HFFc6 (cell line): ENCODE measurements at regions not wholly inside any gene's neighbourhood (a gene's known extent, or its start where the extent isn't known, plus 50 kb on each side); places are given as distances from the start of the nearest gene placed in this dataset.

Experiments
- DNase-seq: peaks from one replicate; pipeline ENCODE4 v3.0.0-alpha.2; 2018
- H3K27ac Mint-ChIP-seq: 2 replicates; pipeline ENCODE4 v1.8.0; 2020; ENCODE audit warnings: mild to moderate bottlenecking, mixed read lengths
- H3K27me3 Mint-ChIP-seq: 2 replicates; pipeline ENCODE4 v1.8.0; 2021; ENCODE audit warnings: mild to moderate bottlenecking, moderate library complexity, mixed read lengths; ENCODE audit not compliant: insufficient read depth
- H3K36me3 Mint-ChIP-seq: 2 replicates; pipeline ENCODE4 v1.8.0; 2021; ENCODE audit warnings: low read depth, mixed read lengths
- H3K4me1 Mint-ChIP-seq: 2 replicates; pipeline ENCODE4 v1.8.0; 2020; ENCODE audit warnings: low read depth, mixed read lengths
- H3K4me3 Mint-ChIP-seq: 2 replicates; pipeline ENCODE4 v1.8.0; 2020; ENCODE audit warnings: mild to moderate bottlenecking, moderate library complexity, mixed read lengths
- H3K9me3 Mint-ChIP-seq: 2 replicates; pipeline ENCODE4 v1.8.0; 2020; ENCODE audit warnings: mild to moderate bottlenecking, mixed read lengths
- CTCF ChIP-seq: fragments of 200-600 bp; sonication (generic); IDR thresholded peaks from 2 replicates; pipeline ENCODE4 v1.5.0; 2021; ENCODE audit warnings: antibody characterized with exemption, mild to moderate bottlenecking

- H3K4me1 Mint-ChIP-seq: peaks cover 26% of the 10 kb centered on the region
- no peak overlapping the region for H3K4me3 Mint-ChIP-seq
- no peak for TF ChIP-seq CTCF
- no peak overlapping the region for H3K27ac Mint-ChIP-seq
- peaks cover 3% of the 10 kb centered on the region for H3K27me3 Mint-ChIP-seq
- H3K9me3 Mint-ChIP-seq: no peaks in the 10 kb centered on the region
- no peaks in the 10 kb centered on the region for H3K36me3 Mint-ChIP-seq
- no peak for DNase-seq
Measured at GRCh38 chr19:29003641-29004409, 209.1 kb downstream of the UQCRFS1 start.

- H3K9me3 Mint-ChIP-seq: no peaks in the 10 kb centered on the region
- H3K27ac Mint-ChIP-seq: no peak overlapping the region
- DNase-seq: no peak
- H3K27me3 Mint-ChIP-seq: peaks cover 2% of the 10 kb centered on the region
- TF ChIP-seq CTCF: no peak
- no peaks in the 10 kb centered on the region; the same call in 1 of the 2 replicates for H3K36me3 Mint-ChIP-seq
- peaks cover 26% of the 10 kb centered on the region for H3K4me1 Mint-ChIP-seq
- no peak overlapping the region for H3K4me3 Mint-ChIP-seq
Measured at GRCh38 chr19:29002336-29002735, 210.6 kb downstream of the UQCRFS1 start.

GRCh38 chr19:29001597-29002245 lies 211.2 kb downstream of the UQCRFS1 start:
- H3K4me3 Mint-ChIP-seq: 0 out of 2 replicates have a peak overlapping the region, but pooled peaks have one; percentile 8
- H3K27ac Mint-ChIP-seq: no peak overlapping the region
- peaks cover 1% of the 10 kb centered on the region for H3K27me3 Mint-ChIP-seq
- DNase-seq: no peak
- TF ChIP-seq CTCF: no peak
- H3K9me3 Mint-ChIP-seq: no peaks in the 10 kb centered on the region
- H3K36me3 Mint-ChIP-seq: no peaks in the 10 kb centered on the region; the same call in 1 of the 2 replicates
- H3K4me1 Mint-ChIP-seq: peaks cover 21% of the 10 kb centered on the region

- no peaks in the 10 kb centered on the region; the same call in 1 of the 2 replicates for H3K36me3 Mint-ChIP-seq
- no peak overlapping the region for H3K27ac Mint-ChIP-seq
- no peaks in the 10 kb centered on the region for H3K9me3 Mint-ChIP-seq
- no peak overlapping the region for H3K4me3 Mint-ChIP-seq
- peaks cover 15% of the 10 kb centered on the region for H3K4me1 Mint-ChIP-seq
- no peak for DNase-seq
- H3K27me3 Mint-ChIP-seq: peaks cover 1% of the 10 kb centered on the region
- TF ChIP-seq CTCF: no peak
Measured at GRCh38 chr19:29001141-29001581, 211.8 kb downstream of the UQCRFS1 start.

GRCh38 chr19:28999724-29000433 lies 213.1 kb downstream of the UQCRFS1 start:
- Mint-ChIP-seq H3K4me1 (peaks cover 12% of the 10 kb centered on the region), H3K9me3 (no peaks in the 10 kb centered on the region), H3K4me3 (no peak overlapping the region), H3K27me3 (peaks cover 4% of the 10 kb centered on the region), H3K27ac (no peak overlapping the region), H3K36me3 (no peaks in the 10 kb centered on the region; the same call in 1 of the 2 replicates)
- no peak for TF ChIP-seq CTCF
- DNase-seq: no peak
